ENCODE measurements at regions not wholly inside any gene's neighbourhood (a gene's known extent, or its start where the extent isn't known, plus 50 kb on each side); places are given as distances from the start of the nearest gene placed in this dataset.

DNA sequence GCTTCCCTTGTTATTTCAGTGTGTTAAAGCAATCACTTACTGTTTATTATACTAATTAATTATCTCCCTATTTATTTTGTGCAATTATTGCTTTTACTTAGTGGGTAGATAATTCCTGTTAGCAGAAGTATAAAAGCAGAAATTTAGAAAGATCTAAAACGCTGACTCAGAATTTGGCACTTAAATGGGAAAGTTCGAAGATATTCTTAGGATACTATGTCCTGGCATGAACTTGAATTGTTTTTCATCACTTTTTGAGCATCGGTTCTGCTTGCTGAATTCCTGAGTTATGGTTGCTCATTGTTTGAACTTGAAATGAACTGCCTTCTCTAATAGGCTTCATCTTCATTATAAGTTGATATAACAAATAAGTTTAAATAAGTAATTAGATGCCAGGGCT lies 325.4 kb downstream of the JRKL start:
- Histone ChIP-seq H3K4me3 (no peak overlapping the region), H3K4me1 (ENCODE audit: insufficient read depth) (no peaks in the 10 kb centered on the region), H3K27ac (ENCODE audit: low read depth) (no peak overlapping the region), H3K36me3 (ENCODE audit: insufficient read depth) (no peaks in the 10 kb centered on the region), H2AFZ (no peak overlapping the region), H3K79me2 (replicated peaks; ENCODE audit: insufficient read depth) (no peaks in the 10 kb centered on the region), H3K27me3 (ENCODE audit: insufficient read depth) (no peaks in the 10 kb centered on the region), H4K20me1 (replicated peaks; ENCODE audit: insufficient read depth) (no peaks in the 10 kb centered on the region), H3K9me2 (ENCODE audit: insufficient read depth) (no peaks in the 10 kb centered on the region), H3F3A (replicated peaks; ENCODE audit: low read depth) (no peaks in the 10 kb centered on the region), H3K4me2 (no peak overlapping the region)
- no peaks in the 10 kb centered on the region for H3K9me3 Mint-ChIP-seq
- ATAC-seq (no peak), DNase-seq (ENCODE audit: low spot score) (no peak)
- H3K36me3 Mint-ChIP-seq (ENCODE audit: low read depth): no peaks in the 10 kb centered on the region
- no peak overlapping the region for H3K4me3 Mint-ChIP-seq
- H3K4me1 Mint-ChIP-seq: peaks cover 4% of the 10 kb centered on the region; the same call in 1 of the 3 replicates
- H3K27ac Mint-ChIP-seq: no peak overlapping the region
- no peaks in the 10 kb centered on the region for H3K27me3 Mint-ChIP-seq (ENCODE audit: insufficient read depth, low read depth, poor library complexity)
- TF ChIP-seq ZNF331 (CRISPR knock-in tag; IDR thresholded peaks at IDR 0.05; ENCODE audit: low read depth): no peak
- no peak for TF ChIP-seq NANOG (IDR thresholded peaks at IDR 0.05; ENCODE audit: borderline replicate concordance)
- TF ChIP-seq EZH2 (IDR thresholded peaks at IDR 0.05; ENCODE audit: low read depth, unreplicated experiment): no peak
- TF ChIP-seq REST (IDR thresholded peaks at IDR 0.05; ENCODE audit: unreplicated experiment): no peak
- no peak for TF ChIP-seq CTCF (conservative IDR thresholded peaks at IDR 0.05; ENCODE audit: low read depth in 2 of 2)
- no peak for TF ChIP-seq EZH2phosphoT487 (IDR thresholded peaks at IDR 0.05; ENCODE audit: unreplicated experiment)
- TF ChIP-seq ETS1 (IDR thresholded peaks at IDR 0.05): no peak
- TF ChIP-seq CREB1 (CRISPR knock-in tag; IDR thresholded peaks at IDR 0.05; ENCODE audit: low read depth): no peak
- no peak for TF ChIP-seq JUNB (IDR thresholded peaks at IDR 0.05; ENCODE audit: unreplicated experiment)
- no peak for TF ChIP-seq POLR2AphosphoS5 (IDR thresholded peaks at IDR 0.05; ENCODE audit: low read depth)
- no peak for TF ChIP-seq STAT1 (IDR thresholded peaks at IDR 0.05; ENCODE audit: unreplicated experiment)
- TF ChIP-seq ZNF462 (CRISPR knock-in tag; IDR thresholded peaks at IDR 0.05): no peak
- no peak for TF ChIP-seq ZNF114 (CRISPR knock-in tag; IDR thresholded peaks at IDR 0.05)

All from GM23338 (cell line).